Fibroblast of villous mesenchyme (primary cell): ENCODE measurements at regions not wholly inside any gene's neighbourhood (a gene's known extent, or its start where the extent isn't known, plus 50 kb on each side); places are given as distances from the start of the nearest gene placed in this dataset.

Source experiments
- DNase-seq: peaks from one replicate; pipeline ENCODE4 v3.0.0-alpha.2; 2010; ENCODE audit warnings: low read depth
- H3K4me3 ChIP-seq: 2 replicates; pipeline ENCODE4 v1.5.1; 2011; ENCODE audit warnings: low read depth, mild to moderate bottlenecking, low read length
- CTCF ChIP-seq: IDR thresholded peaks from 2 replicates; pipeline ENCODE4 v1.5.1; 2012; ENCODE audit warnings: low read depth, mild to moderate bottlenecking, low read length; ENCODE audit not compliant: insufficient read depth

- TF ChIP-seq CTCF = no peak
- no peak overlapping the region for H3K4me3 ChIP-seq
Measured at GRCh38 chr2:67686254-67686653, 289.1 kb downstream of the ETAA1 start.

GRCh38 chr2:67689186-67689585, 292.1 kb downstream of the ETAA1 start:
- H3K4me3 ChIP-seq = no peak overlapping the region
- no peak for DNase-seq
- TF ChIP-seq CTCF = no peak

More at GRCh38 chr2:67686254-67686653, 289.1 kb downstream of the ETAA1 start:
- no peak for DNase-seq

GRCh38 chr2:67689651-67690050, 292.5 kb downstream of the ETAA1 start:
- H3K4me3 ChIP-seq = no peak overlapping the region

GRCh38 chr2:67694445-67694844, 297.3 kb downstream of the ETAA1 start:
- H3K4me3 ChIP-seq = no peak overlapping the region
- DNase-seq = no peak
- no peak for TF ChIP-seq CTCF

More at GRCh38 chr2:67689651-67690050, 292.5 kb downstream of the ETAA1 start:
- no peak for DNase-seq
- no peak for TF ChIP-seq CTCF

GRCh38 chr2:67701011-67701410, 303.9 kb downstream of the ETAA1 start:
- no peak overlapping the region for H3K4me3 ChIP-seq
- no peak for DNase-seq
- no peak for TF ChIP-seq CTCF

GRCh38 chr2:67702284-67702683, 305.2 kb downstream of the ETAA1 start:
- DNase-seq = no peak
- TF ChIP-seq CTCF = no peak
- H3K4me3 ChIP-seq = no peak overlapping the region

GRCh38 chr2:67702937-67703336, 305.8 kb downstream of the ETAA1 start:
- H3K4me3 ChIP-seq = no peak overlapping the region
- TF ChIP-seq CTCF = no peak
- DNase-seq = peak; percentile 22
